ENCODE measurements at regions not wholly inside any gene's neighbourhood (a gene's known extent, or its start where the extent isn't known, plus 50 kb on each side); places are given as distances from the start of the nearest gene placed in this dataset.

DNA sequence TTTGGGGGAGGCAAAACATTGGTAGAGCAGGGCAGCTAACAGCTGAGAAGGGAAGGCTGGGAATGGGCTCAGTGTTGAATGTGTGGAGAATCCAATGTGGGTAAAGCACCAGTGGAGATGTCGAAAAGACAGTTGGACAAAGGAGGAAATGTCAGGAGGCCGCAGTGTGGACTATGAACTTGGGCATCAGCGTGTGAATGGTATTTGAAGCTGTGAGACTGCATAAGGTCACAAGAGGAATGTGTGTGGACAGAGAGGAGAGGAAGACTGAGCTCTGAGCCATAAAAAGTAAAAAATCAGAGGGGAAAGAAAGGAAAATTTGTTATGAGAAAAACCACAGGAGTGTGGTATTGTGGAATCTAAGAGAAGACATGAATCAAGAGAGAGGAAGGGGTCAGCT is 99.4 kb upstream of the ADAMTS16 start:
- DNase-seq: no peak
- H3K27ac ChIP-seq (ENCODE audit: low read depth, low read length): no peak overlapping the region
- Mint-ChIP-seq H3K27me3 (ENCODE audit: insufficient read depth) (no peaks in the 10 kb centered on the region), H3K36me3 (ENCODE audit: low read depth) (no peaks in the 10 kb centered on the region), H3K9me3 (no peaks in the 10 kb centered on the region), H3K4me1 (no peaks in the 10 kb centered on the region), H3K4me3 (no peak overlapping the region), H3K27ac (no peak overlapping the region)
- no peak overlapping the region for H3K4me3 ChIP-seq (ENCODE audit: low read length)
- H3K9ac ChIP-seq (ENCODE audit: extremely low read depth, low read length, poor library complexity, severe bottlenecking): no peak overlapping the region
- no peaks in the 10 kb centered on the region for H3K36me3 ChIP-seq (ENCODE audit: control insufficient read depth, insufficient read depth, low read length)
- H3K4me1 ChIP-seq (ENCODE audit: control insufficient read depth, insufficient read depth, low read length): no peaks in the 10 kb centered on the region
- WGBS, 2 experiments (ENCODE audit: insufficient coverage in 1 of 2, insufficient read length in 1 of 2): 90 to 91% methylated on average over 3 of the region's 3 CpGs
- no peaks in the 10 kb centered on the region for H3K9me3 ChIP-seq (ENCODE audit: control insufficient read depth, low read length)
- TF ChIP-seq, protein P1, sequence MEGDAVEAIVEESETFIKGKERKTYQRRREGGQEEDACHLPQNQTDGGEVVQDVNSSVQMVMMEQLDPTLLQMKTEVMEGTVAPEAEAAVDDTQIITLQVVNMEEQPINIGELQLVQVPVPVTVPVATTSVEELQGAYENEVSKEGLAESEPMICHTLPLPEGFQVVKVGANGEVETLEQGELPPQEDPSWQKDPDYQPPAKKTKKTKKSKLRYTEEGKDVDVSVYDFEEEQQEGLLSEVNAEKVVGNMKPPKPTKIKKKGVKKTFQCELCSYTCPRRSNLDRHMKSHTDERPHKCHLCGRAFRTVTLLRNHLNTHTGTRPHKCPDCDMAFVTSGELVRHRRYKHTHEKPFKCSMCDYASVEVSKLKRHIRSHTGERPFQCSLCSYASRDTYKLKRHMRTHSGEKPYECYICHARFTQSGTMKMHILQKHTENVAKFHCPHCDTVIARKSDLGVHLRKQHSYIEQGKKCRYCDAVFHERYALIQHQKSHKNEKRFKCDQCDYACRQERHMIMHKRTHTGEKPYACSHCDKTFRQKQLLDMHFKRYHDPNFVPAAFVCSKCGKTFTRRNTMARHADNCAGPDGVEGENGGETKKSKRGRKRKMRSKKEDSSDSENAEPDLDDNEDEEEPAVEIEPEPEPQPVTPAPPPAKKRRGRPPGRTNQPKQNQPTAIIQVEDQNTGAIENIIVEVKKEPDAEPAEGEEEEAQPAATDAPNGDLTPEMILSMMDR (conservative IDR thresholded peaks at IDR 0.05): no peak
- no peaks in the 10 kb centered on the region for H3K27me3 ChIP-seq (ENCODE audit: control insufficient read depth, insufficient read depth, low read length, poor library complexity, severe bottlenecking)

DNA sequence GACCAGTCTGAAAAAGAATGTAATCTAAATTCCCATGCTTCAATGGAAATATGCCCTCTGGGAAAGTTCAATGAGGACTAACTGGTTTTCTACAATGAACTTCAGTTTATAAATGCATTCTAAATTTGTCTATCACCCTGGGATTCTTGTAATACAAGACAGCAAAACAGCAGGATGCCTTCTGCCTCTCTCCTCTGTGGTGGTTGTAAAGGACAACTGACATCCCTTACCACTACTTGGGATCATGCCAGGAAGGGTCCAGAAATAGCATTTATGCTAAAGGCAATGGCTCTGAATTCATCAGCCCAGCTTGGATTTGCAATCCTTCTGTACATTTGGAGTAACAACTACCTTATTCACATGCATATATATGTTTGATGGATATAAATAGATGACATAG is 97.3 kb upstream of the ADAMTS16 start:
- Histone ChIP-seq H3K27me3 (ENCODE audit: control insufficient read depth, insufficient read depth, low read length, poor library complexity, severe bottlenecking) (no peaks in the 10 kb centered on the region), H3K36me3 (ENCODE audit: control insufficient read depth, insufficient read depth, low read length) (no peaks in the 10 kb centered on the region), H3K27ac (ENCODE audit: low read depth, low read length) (no peak overlapping the region), H3K4me3 (ENCODE audit: low read length) (no peak overlapping the region), H3K9ac (ENCODE audit: extremely low read depth, low read length, poor library complexity, severe bottlenecking) (no peak overlapping the region), H3K4me1 (ENCODE audit: control insufficient read depth, insufficient read depth, low read length) (no peaks in the 10 kb centered on the region), H3K9me3 (ENCODE audit: control insufficient read depth, low read length) (no peaks in the 10 kb centered on the region)
- no peaks in the 10 kb centered on the region for H3K4me1 Mint-ChIP-seq
- no peak overlapping the region for H3K4me3 Mint-ChIP-seq
- no peak overlapping the region for H3K27ac Mint-ChIP-seq
- DNase-seq: no peak
- H3K36me3 Mint-ChIP-seq (ENCODE audit: low read depth): no peaks in the 10 kb centered on the region
- TF ChIP-seq, protein P1 (conservative IDR thresholded peaks at IDR 0.05): no peak
- no peaks in the 10 kb centered on the region for H3K9me3 Mint-ChIP-seq
- H3K27me3 Mint-ChIP-seq (ENCODE audit: insufficient read depth): no peaks in the 10 kb centered on the region

DNA sequence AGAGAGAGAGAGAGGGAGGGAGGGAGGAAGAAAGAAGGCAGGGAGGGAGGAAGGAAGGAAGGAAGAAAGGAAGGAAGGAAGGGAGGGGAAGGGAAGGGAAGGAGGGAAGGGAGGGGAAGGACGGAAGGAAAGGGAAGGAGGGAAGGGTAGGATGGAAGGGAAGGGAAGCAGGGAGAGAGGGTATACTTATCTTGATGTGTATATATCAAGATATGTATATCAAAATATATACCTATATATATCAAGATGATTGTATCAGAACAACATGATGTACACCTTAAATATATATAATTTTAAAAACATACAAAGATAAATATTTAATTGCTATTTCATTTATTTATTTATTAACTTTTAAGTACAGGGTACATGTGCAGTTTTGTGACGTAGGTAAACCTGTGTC is 96.8 kb upstream of the ADAMTS16 start:
- H3K9me3 ChIP-seq (ENCODE audit: control insufficient read depth, low read length): no peaks in the 10 kb centered on the region
- H3K9me3 Mint-ChIP-seq: no peaks in the 10 kb centered on the region
- WGBS, 2 experiments (ENCODE audit: insufficient coverage in 1 of 2, insufficient read length in 1 of 2): 100% methylated on average over 1 of the region's 2 CpGs; no CpG with 5 or more reads in 1 of the 2 experiments
- H3K27me3 Mint-ChIP-seq (ENCODE audit: insufficient read depth): no peaks in the 10 kb centered on the region
- no peaks in the 10 kb centered on the region for H3K4me1 Mint-ChIP-seq
- no peak overlapping the region for H3K27ac ChIP-seq (ENCODE audit: low read depth, low read length)
- no peaks in the 10 kb centered on the region for H3K36me3 Mint-ChIP-seq (ENCODE audit: low read depth)
- H3K4me3 Mint-ChIP-seq: no peak overlapping the region
- TF ChIP-seq, protein P1 (conservative IDR thresholded peaks at IDR 0.05): no peak
- H3K9ac ChIP-seq (ENCODE audit: extremely low read depth, low read length, poor library complexity, severe bottlenecking): no peak overlapping the region
- no peak overlapping the region for H3K27ac Mint-ChIP-seq
- no peaks in the 10 kb centered on the region for H3K4me1 ChIP-seq (ENCODE audit: control insufficient read depth, insufficient read depth, low read length)
- DNase-seq: no peak
- H3K36me3 ChIP-seq (ENCODE audit: control insufficient read depth, insufficient read depth, low read length): no peaks in the 10 kb centered on the region
- no peaks in the 10 kb centered on the region for H3K27me3 ChIP-seq (ENCODE audit: control insufficient read depth, insufficient read depth, low read length, poor library complexity, severe bottlenecking)
- no peak overlapping the region for H3K4me3 ChIP-seq (ENCODE audit: low read length)

Data from endodermal cell (in vitro differentiated cells).